ENCODE measurements at regions not wholly inside any gene's neighbourhood (a gene's known extent, or its start where the extent isn't known, plus 50 kb on each side); places are given as distances from the start of the nearest gene placed in this dataset.
"Not testable (repeated sequence)": the region's sequence is repeated elsewhere in the genome, so short reads cannot be mapped to it uniquely, and the experiment has no call there.

- not testable (repeated sequence) for DNase-seq (ENCODE audit: extremely low read depth, low read depth, low spot score)
Observed at GRCh38 chr9:7626571-7627029, 173.0 kb downstream of the DMAC1 start.

DNA sequence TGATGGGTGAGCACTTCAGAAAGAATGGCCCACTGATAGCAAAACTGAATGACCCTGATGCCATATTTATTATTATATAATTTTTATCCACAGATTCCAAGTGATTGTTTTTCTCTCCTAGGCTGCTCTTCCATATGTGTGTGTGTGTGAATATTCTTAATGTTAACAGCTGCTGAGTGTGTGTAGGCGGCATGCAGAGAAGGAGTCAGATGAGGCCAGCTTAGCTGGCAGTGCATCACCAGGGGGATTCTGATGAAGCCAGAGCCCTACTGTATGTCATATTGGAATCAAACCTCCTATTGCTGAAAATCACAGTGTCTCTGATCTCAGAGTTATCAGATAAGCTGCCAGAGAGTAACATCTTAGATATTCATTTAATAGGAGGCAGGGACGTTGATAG, 177.1 kb downstream of the DMAC1 start:
- DNase-seq (ENCODE audit: extremely low read depth, low read depth, low spot score): no peak

DNA sequence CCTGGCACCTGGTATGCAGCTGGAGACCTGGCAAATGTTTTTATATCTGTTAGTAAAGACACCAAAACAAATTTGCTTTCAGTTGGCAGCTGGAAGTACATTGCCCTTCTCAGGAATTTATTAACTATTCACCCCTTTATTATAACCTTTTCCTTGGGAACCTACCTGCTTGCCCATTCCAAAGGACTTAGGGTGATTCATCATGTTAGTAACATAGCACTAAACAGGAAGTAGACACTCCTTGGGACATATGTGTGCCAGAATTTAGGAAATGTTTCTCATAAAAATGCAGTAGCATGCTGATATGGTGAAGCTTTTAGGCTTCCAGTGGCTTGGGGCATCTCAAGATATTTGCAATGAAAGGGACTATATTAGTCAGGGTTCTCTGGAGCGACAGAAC, 184.2 kb downstream of the DMAC1 start:
- DNase-seq (ENCODE audit: extremely low read depth, low read depth, low spot score): no peak

- DNase-seq (ENCODE audit: extremely low read depth, low read depth, low spot score): no peak
Observed at GRCh38 chr9:7613931-7614330, 185.6 kb downstream of the DMAC1 start.

DNA sequence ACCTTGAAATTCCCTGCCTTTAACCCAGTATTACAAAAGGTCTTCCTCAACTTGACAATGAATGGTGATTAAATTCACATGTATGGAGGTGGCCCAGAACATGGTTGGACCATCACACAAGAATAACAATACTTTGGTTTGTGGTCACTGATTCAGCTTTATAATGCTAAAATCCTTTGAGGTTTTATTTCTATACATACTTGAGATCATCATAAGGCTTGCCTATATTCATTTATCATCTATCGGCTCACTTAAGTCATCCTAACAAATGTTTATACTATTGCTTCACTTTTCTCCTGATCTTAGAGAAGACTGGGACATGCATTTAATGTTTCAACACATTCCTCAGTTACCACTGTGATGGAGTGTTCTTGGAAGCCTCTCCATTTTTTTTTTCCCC, 191.3 kb downstream of the DMAC1 start:
- no peak for DNase-seq (ENCODE audit: extremely low read depth, low read depth, low spot score)

- no peak for DNase-seq (ENCODE audit: extremely low read depth, low read depth, low spot score)
Observed at GRCh38 chr9:7607421-7607820, 192.2 kb downstream of the DMAC1 start.

DNA sequence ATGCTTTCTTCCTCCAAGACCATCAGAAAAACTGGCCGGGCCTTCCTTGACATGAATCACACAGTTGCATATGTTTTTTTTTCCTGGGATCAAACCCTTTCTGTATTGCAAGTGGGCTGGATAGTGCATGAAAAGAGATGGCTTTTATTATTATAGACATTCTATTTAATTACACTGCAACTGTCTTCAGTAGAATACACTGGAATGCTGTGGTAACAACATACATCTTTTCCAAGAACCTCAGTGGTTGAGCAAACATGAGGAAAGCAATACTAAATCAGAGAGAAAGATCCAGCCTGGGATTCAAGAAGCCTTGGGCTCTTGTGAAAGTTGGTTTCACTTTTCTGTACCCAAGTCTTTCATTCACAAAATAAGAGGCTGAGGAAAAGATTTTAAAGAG, 193.0 kb downstream of the DMAC1 start:
- no peak for DNase-seq (ENCODE audit: extremely low read depth, low read depth, low spot score)

DNA sequence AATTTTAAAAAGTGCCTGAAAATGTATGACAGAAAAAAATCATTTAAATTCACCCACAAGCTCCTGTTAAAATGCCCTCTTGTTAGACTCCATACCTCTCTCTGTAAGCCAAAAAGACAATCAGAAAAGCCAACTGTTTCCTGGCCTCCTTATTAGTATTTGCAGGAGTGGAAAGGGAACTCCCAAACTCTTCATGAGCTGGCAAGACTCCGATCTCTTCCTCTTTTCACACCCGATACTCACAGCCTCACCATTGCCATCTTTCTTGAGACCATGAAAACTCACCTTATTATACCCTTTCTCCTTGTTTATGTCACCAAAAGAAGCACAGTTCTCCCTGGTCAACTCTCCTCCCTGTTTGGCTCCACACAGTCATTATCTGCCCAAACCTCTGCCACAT, 197.8 kb downstream of the DMAC1 start:
- no peak for DNase-seq (ENCODE audit: extremely low read depth, low read depth, low spot score)

DNA sequence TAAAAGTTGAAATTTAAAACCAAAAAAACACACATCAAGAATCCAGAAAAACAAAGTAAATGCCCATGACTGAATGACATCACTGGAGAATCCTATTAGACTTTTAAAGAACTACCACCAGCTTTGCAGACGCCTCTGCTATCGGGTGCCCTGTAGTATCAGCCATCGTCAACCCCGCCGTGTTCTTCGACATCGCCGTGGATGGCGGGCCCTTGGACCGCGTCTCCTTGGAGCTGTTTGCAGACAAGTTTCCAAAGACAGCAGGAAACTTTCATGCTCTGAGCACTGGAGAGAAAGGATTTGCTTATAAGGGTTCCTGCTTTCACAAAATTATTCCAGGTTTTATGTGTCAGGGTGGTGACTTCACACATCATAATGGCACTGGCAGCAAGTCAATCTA, 201.9 kb downstream of the DMAC1 start:
- DNase-seq (ENCODE audit: extremely low read depth, low read depth, low spot score): no peak

DNA sequence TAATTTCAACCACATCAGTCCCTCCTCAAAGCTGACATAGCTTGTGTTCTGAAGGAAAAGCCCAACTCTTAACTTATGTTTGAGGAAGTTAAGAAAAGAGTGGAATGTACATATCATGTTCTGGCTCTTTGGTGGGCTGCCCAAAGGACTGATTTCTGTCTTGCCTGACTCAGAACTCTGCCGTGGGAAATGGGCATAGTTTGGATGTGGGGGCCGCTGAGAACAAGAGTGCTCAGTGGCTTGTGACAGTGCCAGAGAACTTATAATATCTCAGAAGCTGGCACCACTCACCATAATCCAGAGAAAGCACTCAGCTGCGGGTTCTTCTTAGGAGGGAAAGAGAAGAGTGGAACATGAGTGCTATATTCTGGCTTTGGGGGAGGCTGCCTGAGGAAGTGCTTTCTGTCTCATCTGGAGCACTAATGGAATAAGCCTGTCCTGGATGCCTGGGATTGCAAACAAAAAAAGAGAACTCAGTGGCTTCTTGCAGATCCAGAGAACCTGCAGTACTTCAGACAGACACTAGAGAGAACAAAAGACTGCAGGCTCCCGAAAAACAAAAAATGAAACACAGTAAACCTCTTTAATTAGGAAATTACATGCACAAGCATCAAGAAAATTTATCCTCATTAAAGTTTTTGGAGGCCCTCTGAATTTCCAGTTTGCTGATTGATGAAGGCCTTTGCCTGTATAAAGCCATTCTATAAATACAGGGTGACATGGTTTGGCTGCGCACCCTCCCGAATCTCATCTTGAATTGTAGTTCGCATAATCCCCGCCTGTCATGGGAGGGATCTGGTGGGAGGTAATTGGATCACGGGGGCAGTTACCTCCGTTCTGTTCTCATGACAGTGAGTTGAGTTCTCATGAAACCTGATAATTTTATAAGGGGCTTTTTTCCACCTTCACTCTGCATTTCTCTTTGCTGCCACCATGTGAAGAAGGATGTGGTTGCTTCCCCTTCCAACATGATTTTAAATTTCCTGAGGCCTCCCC, 207.0 kb downstream of the DMAC1 start:
- no peak for DNase-seq (ENCODE audit: extremely low read depth, low read depth, low spot score)

DNA sequence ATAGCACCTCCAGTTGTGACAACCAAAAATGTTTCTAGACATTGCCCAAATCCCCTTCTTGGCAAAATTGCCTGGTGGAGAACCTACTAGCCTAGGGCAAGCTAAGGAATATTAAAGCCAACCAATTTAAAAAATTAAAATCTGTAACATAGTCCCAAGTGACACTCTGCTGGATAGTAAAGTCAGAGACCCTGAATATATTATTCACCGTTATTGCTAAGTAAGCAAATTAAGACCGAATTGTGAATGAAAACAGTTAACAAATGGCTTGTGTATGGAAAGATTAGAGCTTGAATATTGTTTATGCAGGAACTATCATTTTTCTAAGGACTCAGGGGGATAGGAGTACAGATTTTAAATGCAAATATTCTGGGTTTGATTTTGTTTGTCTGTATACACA, 208.1 kb downstream of the DMAC1 start:
- DNase-seq (ENCODE audit: extremely low read depth, low read depth, low spot score): no peak

DNA sequence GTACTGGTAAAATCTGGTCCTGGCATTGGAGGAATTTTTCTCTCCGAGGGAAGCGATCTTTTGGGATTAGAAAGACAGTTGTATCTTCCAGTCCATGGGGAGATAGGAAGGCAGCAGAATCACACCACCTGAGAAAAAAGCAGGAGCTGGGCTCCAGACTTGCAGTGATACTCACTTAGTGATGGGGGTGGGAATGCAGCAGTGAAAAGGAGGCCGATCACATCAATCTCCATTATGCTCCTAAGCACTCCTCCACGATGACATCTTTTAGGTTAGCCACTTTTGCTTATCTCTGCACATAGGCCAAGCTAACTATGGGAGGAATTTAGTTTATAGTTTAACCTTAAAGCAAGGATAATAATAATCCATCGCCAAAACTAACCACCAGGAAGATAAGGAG, 219.0 kb downstream of the DMAC1 start:
- DNase-seq (ENCODE audit: extremely low read depth, low read depth, low spot score): no peak

DNA sequence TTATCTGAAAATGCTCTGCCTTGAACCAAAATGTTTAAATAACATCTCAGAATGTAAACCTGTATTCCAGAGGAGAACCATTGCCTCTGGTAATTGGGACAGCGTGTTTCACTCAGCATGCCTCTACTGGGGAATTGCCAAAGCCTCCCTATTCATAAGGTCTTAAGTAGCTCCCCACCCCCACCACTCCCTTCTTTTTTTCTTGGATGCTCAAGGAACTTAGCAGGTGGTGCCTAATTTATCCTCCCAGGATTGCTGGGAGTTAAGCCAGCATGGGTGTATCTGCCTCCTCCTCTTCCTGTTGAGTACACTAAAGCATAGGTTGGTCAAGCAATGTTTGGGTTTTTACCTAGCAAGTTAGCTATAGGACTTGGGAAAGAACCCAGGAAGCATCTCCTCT, 220.2 kb downstream of the DMAC1 start:
- DNase-seq (ENCODE audit: extremely low read depth, low read depth, low spot score): no peak

- no peak for DNase-seq (ENCODE audit: extremely low read depth, low read depth, low spot score)
Observed at GRCh38 chr9:7578951-7579350, 220.6 kb downstream of the DMAC1 start.

DNA sequence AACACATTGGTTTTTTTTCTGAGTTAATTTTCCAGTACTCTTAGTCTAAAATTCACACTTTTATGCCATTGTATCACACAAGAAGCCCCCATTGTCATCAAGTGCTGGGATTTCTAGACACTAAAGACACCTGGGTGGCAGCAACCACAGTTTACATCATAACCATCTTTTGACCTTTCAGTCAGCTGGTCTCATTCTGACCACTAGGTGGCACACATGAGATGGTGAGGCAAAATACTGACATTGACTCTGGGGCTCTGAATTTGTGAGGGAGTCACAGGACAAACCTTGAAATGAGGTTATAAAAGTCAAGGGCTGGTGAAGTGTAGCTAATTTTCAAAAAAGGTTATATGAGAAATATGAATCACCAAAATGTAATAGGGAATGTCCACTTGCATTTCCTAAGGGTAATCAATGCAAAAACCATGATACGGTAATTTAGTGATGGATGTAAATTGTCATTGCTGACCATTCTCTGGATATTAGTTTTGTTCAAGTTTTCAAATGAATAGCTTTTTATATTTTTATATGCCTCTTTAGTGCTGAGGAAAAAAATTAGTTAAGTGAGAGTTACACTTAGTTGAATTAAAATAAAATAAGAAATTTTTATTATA, 229.4 kb downstream of the DMAC1 start:
- DNase-seq (ENCODE audit: extremely low read depth, low read depth, low spot score): peak; percentile 29

DNA sequence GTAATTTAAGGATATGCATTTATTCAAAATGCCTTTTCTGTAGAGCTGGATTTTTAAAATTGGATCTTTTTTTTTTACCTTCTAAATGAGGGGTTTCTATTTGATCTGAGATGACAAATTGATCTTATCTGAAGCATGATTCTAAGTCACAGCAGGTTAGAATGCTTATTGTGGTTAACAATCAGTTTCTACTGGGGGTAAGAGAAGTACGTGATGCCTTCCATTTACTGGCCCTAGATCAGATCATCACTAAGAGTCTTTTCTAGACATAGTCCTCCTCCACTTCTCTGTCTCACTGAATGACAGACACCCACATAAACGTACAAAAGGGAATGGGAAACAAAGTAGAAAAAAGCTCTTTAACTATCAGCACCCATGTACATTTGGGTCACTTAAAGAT, 231.9 kb downstream of the DMAC1 start:
- DNase-seq (ENCODE audit: extremely low read depth, low read depth, low spot score): no peak

DNA sequence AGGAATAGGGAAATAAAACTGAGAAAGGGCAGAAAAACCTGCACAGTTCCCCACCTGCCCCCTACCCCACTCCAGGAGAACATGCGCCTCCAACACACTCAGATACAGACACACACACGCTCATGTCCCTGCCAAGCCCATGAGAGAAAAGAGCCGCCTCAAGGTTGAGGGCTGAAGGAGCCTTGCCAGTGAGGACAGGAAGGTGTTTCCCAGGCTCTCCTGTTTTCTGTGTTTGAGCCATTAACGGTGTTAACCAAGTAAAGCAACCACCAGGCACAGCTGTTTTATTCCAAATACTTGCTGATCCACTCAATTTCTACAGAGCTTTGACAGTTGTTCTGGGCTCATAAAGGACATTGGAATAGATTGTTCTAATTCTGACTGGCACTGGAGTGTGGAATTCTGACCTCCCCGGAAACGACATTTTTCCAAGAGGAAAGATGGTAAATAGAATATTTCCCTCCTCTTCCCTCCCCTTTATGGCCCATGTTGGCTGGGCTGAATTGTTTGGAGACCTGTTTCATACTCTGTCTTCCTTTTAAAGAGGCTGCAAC, 238.0 kb downstream of the DMAC1 start:
- DNase-seq (ENCODE audit: extremely low read depth, low read depth, low spot score): no peak

DNA sequence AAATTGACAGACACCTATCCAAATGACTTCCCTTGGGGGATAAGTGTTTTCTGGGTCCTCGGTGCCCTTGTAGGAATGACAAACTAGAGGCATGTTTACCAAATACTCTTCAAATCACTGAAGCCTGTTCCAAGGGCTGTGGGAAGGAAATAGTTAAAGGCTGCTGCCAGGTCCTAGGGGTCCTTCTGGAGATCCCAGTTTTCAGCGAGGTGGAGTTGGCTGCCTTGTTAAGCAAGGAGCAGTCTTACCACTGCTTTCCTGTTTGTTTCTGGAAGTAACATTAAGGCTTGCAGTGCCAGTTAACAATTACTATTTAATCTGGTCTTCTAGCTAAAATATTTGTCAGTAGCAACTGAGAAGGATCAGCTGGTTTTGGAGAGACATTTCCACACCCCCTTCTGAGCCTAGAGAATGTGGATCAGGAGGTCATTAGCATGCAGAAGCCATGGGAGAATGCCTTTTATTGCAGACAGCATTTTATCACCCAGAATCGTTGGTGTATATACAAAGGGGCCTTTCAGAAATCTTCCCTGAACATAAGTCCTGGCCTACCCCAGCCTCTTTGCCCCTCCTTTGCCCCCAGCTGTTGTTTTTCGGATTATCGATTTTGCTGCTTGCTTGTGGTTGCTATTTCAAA, 238.8 kb downstream of the DMAC1 start:
- DNase-seq (ENCODE audit: extremely low read depth, low read depth, low spot score): no peak

GRCh38 chr9:7554699-7555098, 244.9 kb downstream of the DMAC1 start:
- DNase-seq (ENCODE audit: extremely low read depth, low read depth, low spot score): no peak

GRCh38 chr9:7552706-7553105, 246.9 kb downstream of the DMAC1 start:
- DNase-seq (ENCODE audit: extremely low read depth, low read depth, low spot score): not testable (repeated sequence)

- no peak for DNase-seq (ENCODE audit: extremely low read depth, low read depth, low spot score)
Observed at GRCh38 chr9:7549249-7549648, 250.3 kb downstream of the DMAC1 start.
